ENCODE measurements at regions not wholly inside any gene's neighbourhood (a gene's known extent, or its start where the extent isn't known, plus 50 kb on each side); places are given as distances from the start of the nearest gene placed in this dataset.

DNA sequence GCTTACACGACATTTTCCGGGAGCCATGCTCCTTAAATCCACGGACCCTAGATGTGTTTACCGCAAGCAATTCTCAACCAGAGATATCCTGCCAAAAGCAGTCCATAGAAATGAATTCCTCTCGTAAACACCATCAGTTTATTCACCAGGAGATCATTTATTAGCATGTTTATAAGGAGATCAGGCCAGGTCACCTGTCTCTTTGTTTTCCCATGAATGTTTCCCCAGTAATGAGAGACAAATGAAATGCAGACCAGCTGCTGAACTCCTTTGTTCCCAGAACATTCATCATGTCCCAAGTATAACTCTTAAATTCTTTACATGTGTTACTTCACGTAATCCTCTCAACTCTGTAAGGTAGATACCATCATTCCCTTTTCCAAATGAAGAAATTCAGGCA lies 137.1 kb downstream of the DDX53 start:
- H3K27ac ChIP-seq = no peak overlapping the region
- no peak for TF ChIP-seq EP300 (IDR thresholded peaks at IDR 0.05; ENCODE audit: low read depth)
- H3K36me3 ChIP-seq = no peaks in the 10 kb centered on the region
- in situ Hi-C loops (cut with MboI; ENCODE audit: low pct_ligation_motif_present in 1 of 4, low pct_unique_long_range_greater_than_20kb in 1 of 4, low sequenced_read_pairs in 3 of 4) (no loop called here), intact Hi-C loops (cut with DNase I; ENCODE audit: low total_unique reads) (no loop called here)
- no peaks in the 10 kb centered on the region for H3K4me1 ChIP-seq
- no peaks in the 10 kb centered on the region for H3K27me3 ChIP-seq
- no peak overlapping the region for H3K4me3 ChIP-seq
- no peaks in the 10 kb centered on the region for H3K9me3 ChIP-seq
- WGBS, 2 donors (ENCODE audit: low coverage in 1 of 2) = 78 to 80% methylated on average over 1 to 6 of the region's 6 CpGs
- DNase-seq = no peak

DNA sequence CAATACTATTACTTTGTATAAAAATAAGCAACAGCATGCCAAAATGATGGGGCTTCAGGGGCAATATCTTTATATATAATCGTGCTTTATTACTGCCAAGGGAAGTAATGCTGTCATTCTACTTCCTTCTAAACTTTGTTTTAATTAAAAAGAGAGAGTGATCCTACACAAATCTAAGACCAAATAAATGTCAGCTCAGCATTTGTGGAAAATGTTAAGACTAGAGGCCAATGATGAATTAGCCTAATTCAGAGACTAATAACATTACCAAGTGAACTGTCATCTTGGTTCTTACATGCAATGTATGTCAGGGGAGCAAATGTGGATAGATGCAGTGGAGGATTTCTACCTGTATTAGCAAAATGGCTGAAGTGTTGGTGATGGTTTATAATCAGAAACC lies 166.4 kb upstream of the PTCHD1 start:
- H3K9me3 ChIP-seq = no peaks in the 10 kb centered on the region
- H3K4me1 ChIP-seq = no peaks in the 10 kb centered on the region
- no peak overlapping the region for H3K4me3 ChIP-seq
- no peak for TF ChIP-seq EP300 (IDR thresholded peaks at IDR 0.05; ENCODE audit: low read depth)
- no peak for TF ChIP-seq CTCF (IDR thresholded peaks at IDR 0.05)
- no peak for TF ChIP-seq POLR2A (IDR thresholded peaks at IDR 0.05)
- no peak for TF ChIP-seq POLR2AphosphoS5 (IDR thresholded peaks at IDR 0.05)
- in situ Hi-C loops (cut with MboI; ENCODE audit: low pct_ligation_motif_present in 1 of 4, low pct_unique_long_range_greater_than_20kb in 1 of 4, low sequenced_read_pairs in 3 of 4) = no loop called here
- 31 to 80% methylated on average over 1 of the region's 1 CpG for WGBS, 2 donors (ENCODE audit: low coverage in 1 of 2)
- H3K27me3 ChIP-seq = no peaks in the 10 kb centered on the region
- no peak overlapping the region for H3K27ac ChIP-seq
- no peak for DNase-seq
- no peaks in the 10 kb centered on the region for H3K36me3 ChIP-seq
- intact Hi-C loops (cut with DNase I; ENCODE audit: low total_unique reads) = no loop called here

DNA sequence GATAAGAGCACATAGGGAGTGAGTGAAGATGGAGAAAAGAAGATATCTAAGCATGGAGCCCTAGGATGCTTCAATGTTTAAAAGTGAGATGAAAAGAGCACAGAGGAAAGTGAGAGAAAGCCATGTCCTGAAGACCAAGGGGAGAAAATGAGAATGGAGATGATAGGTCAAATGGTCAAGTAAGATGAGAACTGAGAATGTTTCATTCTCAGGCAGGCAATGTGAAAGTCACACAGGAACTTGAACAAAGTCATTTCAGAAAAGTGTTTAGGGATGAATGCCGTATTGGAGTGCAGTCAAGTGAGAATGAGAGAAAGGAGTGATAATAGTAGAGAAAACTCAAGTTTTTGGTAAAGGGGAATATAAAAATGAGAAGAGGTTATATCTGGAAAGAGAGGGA lies 148.7 kb upstream of the PTCHD1 start:
- Histone ChIP-seq H3K36me3 (no peaks in the 10 kb centered on the region), H3K27ac (no peak overlapping the region), H3K27me3 (no peaks in the 10 kb centered on the region), H3K4me1 (no peaks in the 10 kb centered on the region), H3K4me3 (no peak overlapping the region), H3K9me3 (no peaks in the 10 kb centered on the region)
- WGBS, 2 donors (ENCODE audit: low coverage in 1 of 2) = 50 to 62% methylated on average over 1 of the region's 1 CpG
- DNase-seq = no peak
- TF ChIP-seq POLR2A (IDR thresholded peaks at IDR 0.05) = no peak
- no peak for TF ChIP-seq CTCF (IDR thresholded peaks at IDR 0.05)
- no peak for TF ChIP-seq EP300 (IDR thresholded peaks at IDR 0.05; ENCODE audit: low read depth)
- TF ChIP-seq POLR2AphosphoS5 (IDR thresholded peaks at IDR 0.05) = no peak
- in situ Hi-C loops (cut with MboI; ENCODE audit: low pct_ligation_motif_present in 1 of 4, low pct_unique_long_range_greater_than_20kb in 1 of 4, low sequenced_read_pairs in 3 of 4) (no loop called here), intact Hi-C loops (cut with DNase I; ENCODE audit: low total_unique reads) (no loop called here)

GRCh38 chrX:23187819-23188218 lies 146.8 kb upstream of the PTCHD1 start:
- Histone ChIP-seq H3K4me3 (no peak overlapping the region), H3K27me3 (no peaks in the 10 kb centered on the region), H3K9me3 (no peaks in the 10 kb centered on the region), H3K36me3 (no peaks in the 10 kb centered on the region), H3K4me1 (no peaks in the 10 kb centered on the region), H3K27ac (no peak overlapping the region)
- TF ChIP-seq CTCF (IDR thresholded peaks at IDR 0.05) (no peak), EP300 (IDR thresholded peaks at IDR 0.05; ENCODE audit: low read depth) (no peak), POLR2AphosphoS5 (IDR thresholded peaks at IDR 0.05) (no peak), POLR2A (IDR thresholded peaks at IDR 0.05) (no peak)
- in situ Hi-C loops (cut with MboI; ENCODE audit: low pct_ligation_motif_present in 1 of 4, low pct_unique_long_range_greater_than_20kb in 1 of 4, low sequenced_read_pairs in 3 of 4) (no loop called here), intact Hi-C loops (cut with DNase I; ENCODE audit: low total_unique reads) (no loop called here)
- DNase-seq = no peak
- whole genome bisulfite sequencing, 2 donors (ENCODE audit: low coverage in 1 of 2) = 77 to 100% methylated on average over 2 to 5 of the region's 5 CpGs

DNA sequence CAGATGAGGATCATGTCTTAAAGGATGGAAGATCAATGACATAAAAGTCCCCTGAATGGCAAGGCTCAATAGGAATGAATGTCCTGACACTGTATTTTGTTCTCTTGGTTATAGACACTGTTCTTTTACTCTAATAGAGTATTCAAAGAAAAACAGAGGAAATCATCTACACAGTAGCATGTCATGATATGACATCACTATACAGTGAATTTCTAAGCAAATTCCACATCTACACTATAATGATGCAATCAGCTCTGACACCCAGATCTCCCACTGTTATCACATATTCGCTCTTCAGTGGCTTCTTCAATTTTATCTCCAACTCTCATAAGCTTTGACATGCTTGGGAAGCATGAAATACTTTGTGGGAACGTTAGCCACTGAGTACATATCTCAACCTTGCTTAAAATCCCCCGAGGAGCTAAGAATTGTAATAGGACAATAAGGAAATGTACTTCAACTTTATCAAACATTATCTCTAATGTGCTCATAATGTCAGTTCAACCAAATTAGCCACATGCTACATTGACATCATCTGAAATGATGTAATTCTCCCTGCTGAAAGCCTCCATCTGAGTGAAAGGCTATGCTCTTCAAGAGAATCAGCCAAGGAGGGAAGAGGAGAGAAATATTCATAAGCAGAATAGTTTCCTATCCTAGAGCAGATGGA lies 139.6 kb upstream of the PTCHD1 start:
- Histone ChIP-seq H3K4me3 (no peak overlapping the region), H3K9me3 (no peaks in the 10 kb centered on the region), H3K27me3 (no peaks in the 10 kb centered on the region), H3K4me1 (no peaks in the 10 kb centered on the region), H3K27ac (no peak overlapping the region), H3K36me3 (no peaks in the 10 kb centered on the region)
- DNase-seq = no peak
- intact Hi-C loops (cut with DNase I; ENCODE audit: low total_unique reads) = no loop called here
- WGBS, 2 donors (ENCODE audit: low coverage in 1 of 2) = 39% methylated on average over 3 of the region's 3 CpGs; no CpG with 5 or more reads in 1 of the 2 donors
- TF ChIP-seq EP300 (IDR thresholded peaks at IDR 0.05; ENCODE audit: low read depth) (no peak), CTCF (IDR thresholded peaks at IDR 0.05) (no peak), POLR2A (IDR thresholded peaks at IDR 0.05) (no peak), POLR2AphosphoS5 (IDR thresholded peaks at IDR 0.05) (no peak)
- in situ Hi-C loops (cut with MboI; ENCODE audit: low pct_ligation_motif_present in 1 of 4, low pct_unique_long_range_greater_than_20kb in 1 of 4, low sequenced_read_pairs in 3 of 4) = no loop called here
